ENCODE measurements at regions not wholly inside any gene's neighbourhood (a gene's known extent, or its start where the extent isn't known, plus 50 kb on each side); places are given as distances from the start of the nearest gene placed in this dataset.

- DNase-seq (ENCODE audit: low spot score) = peak; percentile 51
- peak; percentile 42 for TF ChIP-seq CTCF (IDR thresholded peaks at IDR 0.05; ENCODE audit: extremely low read depth, insufficient read depth, missing control alignments)
Measured at GRCh38 chr12:111174251-111174960, 194.5 kb downstream of the PHETA1 start.

GRCh38 chr12:111173836-111174235, 195.1 kb downstream of the PHETA1 start:
- no peak for TF ChIP-seq CTCF (IDR thresholded peaks at IDR 0.05; ENCODE audit: extremely low read depth, insufficient read depth, missing control alignments)
- in situ Hi-C loops (cut with MboI; ENCODE audit: low pct_unique_long_range_greater_than_20kb, low sequenced_read_pairs, unreplicated experiment) = no loop called here
- no peak for DNase-seq (ENCODE audit: low spot score)

More at GRCh38 chr12:111174251-111174960, 194.5 kb downstream of the PHETA1 start:
- in situ Hi-C loops (cut with MboI; ENCODE audit: low pct_unique_long_range_greater_than_20kb, low sequenced_read_pairs, unreplicated experiment) = no loop called here

- TF ChIP-seq CTCF (IDR thresholded peaks at IDR 0.05; ENCODE audit: extremely low read depth, insufficient read depth, missing control alignments) = no peak
- no peak for DNase-seq (ENCODE audit: low spot score)
- in situ Hi-C loops (cut with MboI; ENCODE audit: low pct_unique_long_range_greater_than_20kb, low sequenced_read_pairs, unreplicated experiment) = no loop called here
Measured at GRCh38 chr12:111173391-111173790, 195.5 kb downstream of the PHETA1 start.

GRCh38 chr12:111172786-111173185, 196.1 kb downstream of the PHETA1 start:
- DNase-seq (ENCODE audit: low spot score) = no peak
- in situ Hi-C loops (cut with MboI; ENCODE audit: low pct_unique_long_range_greater_than_20kb, low sequenced_read_pairs, unreplicated experiment) = no loop called here
- no peak for TF ChIP-seq CTCF (IDR thresholded peaks at IDR 0.05; ENCODE audit: extremely low read depth, insufficient read depth, missing control alignments)

- no peak for DNase-seq (ENCODE audit: low spot score)
- in situ Hi-C loops (cut with MboI; ENCODE audit: low pct_unique_long_range_greater_than_20kb, low sequenced_read_pairs, unreplicated experiment) = no loop called here
- TF ChIP-seq CTCF (IDR thresholded peaks at IDR 0.05; ENCODE audit: extremely low read depth, insufficient read depth, missing control alignments) = no peak
Measured at GRCh38 chr12:111171832-111172231, 197.1 kb downstream of the PHETA1 start.

- no peak for DNase-seq (ENCODE audit: low spot score)
- no peak for TF ChIP-seq CTCF (IDR thresholded peaks at IDR 0.05; ENCODE audit: extremely low read depth, insufficient read depth, missing control alignments)
- in situ Hi-C loops (cut with MboI; ENCODE audit: low pct_unique_long_range_greater_than_20kb, low sequenced_read_pairs, unreplicated experiment) = no loop called here
Measured at GRCh38 chr12:111171345-111171744, 197.6 kb downstream of the PHETA1 start.
